NB4 (cell line): ENCODE measurements at regions not wholly inside any gene's neighbourhood (a gene's known extent, or its start where the extent isn't known, plus 50 kb on each side); places are given as distances from the start of the nearest gene placed in this dataset.

ENCODE experiments used
- DNase-seq: peaks from one replicate; pipeline ENCODE4 v3.0.0; 2010; ENCODE audit warnings: low read depth
- H3K4me3 ChIP-seq: one replicate; pipeline ENCODE4 v1.5.1; 2011; ENCODE audit warnings: mild to moderate bottlenecking, low read depth, low read length, moderate library complexity
- MAX ChIP-seq: IDR thresholded peaks from 2 replicates; pipeline ENCODE4 v1.6.1; 2011; ENCODE audit warnings: low read depth, low read length
- MYC ChIP-seq: IDR thresholded peaks from 2 replicates; pipeline ENCODE4 v1.6.1; 2011; ENCODE audit warnings: low read depth, low read length
- POLR2A ChIP-seq: IDR thresholded peaks from 2 replicates; pipeline ENCODE4 v1.6.1; 2011; ENCODE audit warnings: mild to moderate bottlenecking; ENCODE audit not compliant: insufficient read length; ENCODE audit errors: extremely low read depth
- TF ChIP-seq, protein P1 (sequence below): IDR thresholded peaks from one replicate; pipeline ENCODE4 v1.5.1; 2012; ENCODE audit warnings: low read depth, low read length

- TF ChIP-seq MYC (no peak), MAX (no peak), POLR2A (no peak)
- TF ChIP-seq, protein P1, sequence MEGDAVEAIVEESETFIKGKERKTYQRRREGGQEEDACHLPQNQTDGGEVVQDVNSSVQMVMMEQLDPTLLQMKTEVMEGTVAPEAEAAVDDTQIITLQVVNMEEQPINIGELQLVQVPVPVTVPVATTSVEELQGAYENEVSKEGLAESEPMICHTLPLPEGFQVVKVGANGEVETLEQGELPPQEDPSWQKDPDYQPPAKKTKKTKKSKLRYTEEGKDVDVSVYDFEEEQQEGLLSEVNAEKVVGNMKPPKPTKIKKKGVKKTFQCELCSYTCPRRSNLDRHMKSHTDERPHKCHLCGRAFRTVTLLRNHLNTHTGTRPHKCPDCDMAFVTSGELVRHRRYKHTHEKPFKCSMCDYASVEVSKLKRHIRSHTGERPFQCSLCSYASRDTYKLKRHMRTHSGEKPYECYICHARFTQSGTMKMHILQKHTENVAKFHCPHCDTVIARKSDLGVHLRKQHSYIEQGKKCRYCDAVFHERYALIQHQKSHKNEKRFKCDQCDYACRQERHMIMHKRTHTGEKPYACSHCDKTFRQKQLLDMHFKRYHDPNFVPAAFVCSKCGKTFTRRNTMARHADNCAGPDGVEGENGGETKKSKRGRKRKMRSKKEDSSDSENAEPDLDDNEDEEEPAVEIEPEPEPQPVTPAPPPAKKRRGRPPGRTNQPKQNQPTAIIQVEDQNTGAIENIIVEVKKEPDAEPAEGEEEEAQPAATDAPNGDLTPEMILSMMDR, result no peak
- DNase-seq, result no peak
- H3K4me3 ChIP-seq, result no peak overlapping the region
Measured at GRCh38 chr9:86663905-86664304, 283.4 kb downstream of the GAS1 start.

DNA sequence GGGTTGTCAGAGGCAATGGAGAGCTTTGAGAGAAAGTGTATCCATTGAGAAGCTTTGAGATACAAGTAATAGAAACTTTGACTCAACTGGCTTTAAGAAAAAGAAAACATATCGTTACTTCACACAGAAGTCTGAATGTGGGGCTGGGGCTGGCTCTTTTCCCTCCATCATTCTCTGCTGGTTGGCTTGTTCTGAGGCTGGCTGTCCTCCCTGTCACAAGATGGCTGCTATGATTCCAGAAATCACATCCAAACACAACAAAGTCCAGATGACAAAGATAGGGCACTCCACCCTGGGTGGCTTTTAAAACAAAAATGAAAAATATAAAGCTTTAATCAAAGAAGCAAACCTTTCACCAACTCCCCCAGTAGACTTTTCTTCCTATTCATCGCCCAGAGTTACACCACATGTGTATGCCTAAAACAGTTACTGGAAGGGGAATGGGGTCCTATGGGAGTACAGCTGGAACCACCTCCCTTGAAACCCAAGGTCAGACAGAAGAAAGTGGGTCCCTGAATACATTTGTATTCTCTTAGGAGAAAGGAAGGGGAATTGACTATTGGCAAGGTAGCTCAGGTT, 284.3 kb downstream of the GAS1 start:
- DNase-seq, result no peak
- no peak for TF ChIP-seq MYC
- TF ChIP-seq, protein P1, result no peak
- TF ChIP-seq MAX, result no peak
- TF ChIP-seq POLR2A, result no peak
- H3K4me3 ChIP-seq, result no peak overlapping the region

DNA sequence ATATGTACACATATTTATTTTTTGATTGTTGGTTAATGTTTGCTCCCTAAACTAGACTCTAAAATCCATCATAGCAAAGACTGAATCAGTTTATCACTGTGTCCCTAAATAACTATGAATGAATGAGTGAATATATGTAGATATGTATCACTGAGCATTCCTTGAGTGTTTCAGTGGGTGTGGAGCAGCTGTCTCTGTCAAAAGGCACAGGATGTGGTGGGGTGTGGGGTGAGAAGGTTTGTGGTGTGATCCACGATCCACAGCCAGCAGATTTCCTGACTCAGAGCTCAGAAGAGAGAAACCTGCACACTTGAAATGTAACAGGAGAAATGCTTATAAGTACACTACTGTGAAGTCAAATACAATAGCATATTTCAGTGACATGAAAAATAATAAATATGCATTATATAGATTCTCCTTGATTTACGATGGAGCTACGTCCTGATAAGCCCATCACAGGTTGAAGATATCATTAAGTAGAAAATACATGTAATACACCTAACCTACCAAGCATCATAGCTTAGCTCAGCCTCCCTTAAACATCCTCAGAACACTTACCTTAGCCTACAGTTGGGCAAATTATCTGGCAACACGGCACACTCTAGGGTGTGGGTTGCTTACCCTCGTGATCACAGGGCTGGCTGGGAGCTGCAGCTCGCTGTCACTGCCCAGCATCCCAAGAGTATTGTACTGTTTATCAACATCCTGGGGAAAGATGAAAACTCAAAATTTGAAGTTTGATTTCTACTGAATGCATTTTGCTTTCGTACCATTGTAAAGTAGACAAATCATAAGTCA, 287.0 kb downstream of the GAS1 start:
- no peak for TF ChIP-seq POLR2A
- no peak for TF ChIP-seq MYC
- no peak for TF ChIP-seq MAX
- TF ChIP-seq, protein P1, result no peak
- no peak for DNase-seq
- no peak overlapping the region for H3K4me3 ChIP-seq

- DNase-seq, result no peak
- TF ChIP-seq MAX (no peak), POLR2A (no peak), MYC (no peak)
- TF ChIP-seq, protein P1, result no peak
- H3K4me3 ChIP-seq, result no peak overlapping the region
Measured at GRCh38 chr9:86659413-86660046, 287.8 kb downstream of the GAS1 start.

DNA sequence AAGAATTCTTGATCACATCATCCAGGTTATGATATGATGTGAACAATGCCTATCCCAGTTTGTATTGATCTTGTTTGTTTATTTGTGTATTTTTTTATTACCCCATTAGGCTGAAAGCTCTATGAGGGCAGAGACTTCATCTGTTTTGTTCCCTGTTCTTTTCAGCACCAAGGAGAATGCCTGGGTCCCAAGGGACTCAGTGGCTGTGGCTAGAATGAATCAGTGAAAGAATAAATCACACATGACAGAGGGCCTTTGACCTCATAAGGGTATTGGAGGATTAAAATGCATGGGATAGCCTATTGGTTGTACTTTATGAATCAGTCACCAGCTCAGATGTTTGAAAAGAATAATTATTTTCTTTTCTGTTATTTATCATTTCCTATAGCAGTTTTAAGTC, 292.2 kb downstream of the GAS1 start:
- no peak overlapping the region for H3K4me3 ChIP-seq
- no peak for TF ChIP-seq MAX
- no peak for TF ChIP-seq MYC
- TF ChIP-seq, protein P1, result no peak
- TF ChIP-seq POLR2A, result no peak
- DNase-seq, result peak; percentile 20
